ENCODE measurements at regions not wholly inside any gene's neighbourhood (a gene's known extent, or its start where the extent isn't known, plus 50 kb on each side); places are given as distances from the start of the nearest gene placed in this dataset.

- TF ChIP-seq CTCF (IDR thresholded peaks at IDR 0.05) = no peak
- no peak for TF ChIP-seq EZH2phosphoT487 (IDR thresholded peaks at IDR 0.05)
Measured at GRCh38 chr18:22882084-22882483, 51.0 kb upstream of the RBBP8 start.
